ENCODE measurements at regions not wholly inside any gene's neighbourhood (a gene's known extent, or its start where the extent isn't known, plus 50 kb on each side); places are given as distances from the start of the nearest gene placed in this dataset.

GRCh38 chr11:112902361-112903011, 58.7 kb upstream of the NCAM1 start (continued):
- TF ChIP-seq FOXJ3 (CRISPR knock-in tag; IDR thresholded peaks at IDR 0.05; ENCODE audit: borderline replicate concordance) (no peak), CBFB (CRISPR knock-in tag; IDR thresholded peaks at IDR 0.05; ENCODE audit: low read depth) (no peak), ZNF317 (CRISPR knock-in tag; IDR thresholded peaks at IDR 0.05; ENCODE audit: borderline replicate concordance, low read depth) (no peak)

DNA sequence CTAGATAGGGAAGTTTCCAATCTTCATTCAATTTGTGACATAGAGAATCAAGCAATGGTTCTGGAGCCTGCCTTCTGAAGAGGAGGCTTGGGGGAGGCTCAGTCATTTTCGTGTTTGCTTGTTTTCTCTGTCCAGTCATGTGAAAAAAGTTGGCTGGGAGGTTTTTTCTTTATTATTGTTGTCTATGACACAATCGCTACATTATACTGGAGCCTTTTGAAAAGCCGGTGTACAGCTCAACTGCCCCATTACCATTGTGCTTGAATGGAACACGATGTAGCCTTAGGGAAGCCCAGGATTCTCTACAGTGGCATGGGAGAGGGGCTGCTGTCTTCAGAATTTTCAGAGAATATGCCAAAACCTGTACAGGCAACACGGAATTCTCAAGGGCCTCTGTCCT, 57.9 kb upstream of the NCAM1 start:
- H3K27ac Mint-ChIP-seq: no peak overlapping the region
- TF ChIP-seq PRRX2 (CRISPR knock-in tag; IDR thresholded peaks at IDR 0.05): no peak
- TF ChIP-seq, protein P1, sequence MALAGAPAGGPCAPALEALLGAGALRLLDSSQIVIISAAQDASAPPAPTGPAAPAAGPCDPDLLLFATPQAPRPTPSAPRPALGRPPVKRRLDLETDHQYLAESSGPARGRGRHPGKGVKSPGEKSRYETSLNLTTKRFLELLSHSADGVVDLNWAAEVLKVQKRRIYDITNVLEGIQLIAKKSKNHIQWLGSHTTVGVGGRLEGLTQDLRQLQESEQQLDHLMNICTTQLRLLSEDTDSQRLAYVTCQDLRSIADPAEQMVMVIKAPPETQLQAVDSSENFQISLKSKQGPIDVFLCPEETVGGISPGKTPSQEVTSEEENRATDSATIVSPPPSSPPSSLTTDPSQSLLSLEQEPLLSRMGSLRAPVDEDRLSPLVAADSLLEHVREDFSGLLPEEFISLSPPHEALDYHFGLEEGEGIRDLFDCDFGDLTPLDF (CRISPR knock-in tag; IDR thresholded peaks at IDR 0.05): no peak
- TF ChIP-seq, protein P2, sequence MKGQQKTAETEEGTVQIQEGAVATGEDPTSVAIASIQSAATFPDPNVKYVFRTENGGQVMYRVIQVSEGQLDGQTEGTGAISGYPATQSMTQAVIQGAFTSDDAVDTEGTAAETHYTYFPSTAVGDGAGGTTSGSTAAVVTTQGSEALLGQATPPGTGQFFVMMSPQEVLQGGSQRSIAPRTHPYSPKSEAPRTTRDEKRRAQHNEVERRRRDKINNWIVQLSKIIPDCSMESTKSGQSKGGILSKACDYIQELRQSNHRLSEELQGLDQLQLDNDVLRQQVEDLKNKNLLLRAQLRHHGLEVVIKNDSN (CRISPR knock-in tag; IDR thresholded peaks at IDR 0.05): no peak
- TF ChIP-seq, protein P3, sequence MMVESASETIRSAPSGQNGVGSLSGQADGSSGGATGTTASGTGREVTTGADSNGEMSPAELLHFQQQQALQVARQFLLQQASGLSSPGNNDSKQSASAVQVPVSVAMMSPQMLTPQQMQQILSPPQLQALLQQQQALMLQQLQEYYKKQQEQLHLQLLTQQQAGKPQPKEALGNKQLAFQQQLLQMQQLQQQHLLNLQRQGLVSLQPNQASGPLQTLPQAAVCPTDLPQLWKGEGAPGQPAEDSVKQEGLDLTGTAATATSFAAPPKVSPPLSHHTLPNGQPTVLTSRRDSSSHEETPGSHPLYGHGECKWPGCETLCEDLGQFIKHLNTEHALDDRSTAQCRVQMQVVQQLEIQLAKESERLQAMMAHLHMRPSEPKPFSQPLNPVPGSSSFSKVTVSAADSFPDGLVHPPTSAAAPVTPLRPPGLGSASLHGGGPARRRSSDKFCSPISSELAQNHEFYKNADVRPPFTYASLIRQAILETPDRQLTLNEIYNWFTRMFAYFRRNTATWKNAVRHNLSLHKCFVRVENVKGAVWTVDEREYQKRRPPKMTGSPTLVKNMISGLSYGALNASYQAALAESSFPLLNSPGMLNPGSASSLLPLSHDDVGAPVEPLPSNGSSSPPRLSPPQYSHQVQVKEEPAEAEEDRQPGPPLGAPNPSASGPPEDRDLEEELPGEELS (CRISPR knock-in tag; IDR thresholded peaks at IDR 0.05): no peak
- TF ChIP-seq NFYB (CRISPR knock-in tag; conservative IDR thresholded peaks at IDR 0.05; ENCODE audit: low read depth): no peak
- TF ChIP-seq, protein P4, sequence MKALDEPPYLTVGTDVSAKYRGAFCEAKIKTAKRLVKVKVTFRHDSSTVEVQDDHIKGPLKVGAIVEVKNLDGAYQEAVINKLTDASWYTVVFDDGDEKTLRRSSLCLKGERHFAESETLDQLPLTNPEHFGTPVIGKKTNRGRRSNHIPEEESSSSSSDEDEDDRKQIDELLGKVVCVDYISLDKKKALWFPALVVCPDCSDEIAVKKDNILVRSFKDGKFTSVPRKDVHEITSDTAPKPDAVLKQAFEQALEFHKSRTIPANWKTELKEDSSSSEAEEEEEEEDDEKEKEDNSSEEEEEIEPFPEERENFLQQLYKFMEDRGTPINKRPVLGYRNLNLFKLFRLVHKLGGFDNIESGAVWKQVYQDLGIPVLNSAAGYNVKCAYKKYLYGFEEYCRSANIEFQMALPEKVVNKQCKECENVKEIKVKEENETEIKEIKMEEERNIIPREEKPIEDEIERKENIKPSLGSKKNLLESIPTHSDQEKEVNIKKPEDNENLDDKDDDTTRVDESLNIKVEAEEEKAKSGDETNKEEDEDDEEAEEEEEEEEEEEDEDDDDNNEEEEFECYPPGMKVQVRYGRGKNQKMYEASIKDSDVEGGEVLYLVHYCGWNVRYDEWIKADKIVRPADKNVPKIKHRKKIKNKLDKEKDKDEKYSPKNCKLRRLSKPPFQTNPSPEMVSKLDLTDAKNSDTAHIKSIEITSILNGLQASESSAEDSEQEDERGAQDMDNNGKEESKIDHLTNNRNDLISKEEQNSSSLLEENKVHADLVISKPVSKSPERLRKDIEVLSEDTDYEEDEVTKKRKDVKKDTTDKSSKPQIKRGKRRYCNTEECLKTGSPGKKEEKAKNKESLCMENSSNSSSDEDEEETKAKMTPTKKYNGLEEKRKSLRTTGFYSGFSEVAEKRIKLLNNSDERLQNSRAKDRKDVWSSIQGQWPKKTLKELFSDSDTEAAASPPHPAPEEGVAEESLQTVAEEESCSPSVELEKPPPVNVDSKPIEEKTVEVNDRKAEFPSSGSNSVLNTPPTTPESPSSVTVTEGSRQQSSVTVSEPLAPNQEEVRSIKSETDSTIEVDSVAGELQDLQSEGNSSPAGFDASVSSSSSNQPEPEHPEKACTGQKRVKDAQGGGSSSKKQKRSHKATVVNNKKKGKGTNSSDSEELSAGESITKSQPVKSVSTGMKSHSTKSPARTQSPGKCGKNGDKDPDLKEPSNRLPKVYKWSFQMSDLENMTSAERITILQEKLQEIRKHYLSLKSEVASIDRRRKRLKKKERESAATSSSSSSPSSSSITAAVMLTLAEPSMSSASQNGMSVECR (CRISPR knock-in tag; IDR thresholded peaks at IDR 0.05; ENCODE audit: borderline replicate concordance): no peak
- TF ChIP-seq CREM (CRISPR knock-in tag; IDR thresholded peaks at IDR 0.05): no peak
- no peak for TF ChIP-seq ZNF138 (CRISPR knock-in tag; conservative IDR thresholded peaks at IDR 0.05)
- TF ChIP-seq ELF4 (CRISPR knock-in tag; IDR thresholded peaks at IDR 0.05; ENCODE audit: low read depth): no peak
- TF ChIP-seq, protein P5, sequence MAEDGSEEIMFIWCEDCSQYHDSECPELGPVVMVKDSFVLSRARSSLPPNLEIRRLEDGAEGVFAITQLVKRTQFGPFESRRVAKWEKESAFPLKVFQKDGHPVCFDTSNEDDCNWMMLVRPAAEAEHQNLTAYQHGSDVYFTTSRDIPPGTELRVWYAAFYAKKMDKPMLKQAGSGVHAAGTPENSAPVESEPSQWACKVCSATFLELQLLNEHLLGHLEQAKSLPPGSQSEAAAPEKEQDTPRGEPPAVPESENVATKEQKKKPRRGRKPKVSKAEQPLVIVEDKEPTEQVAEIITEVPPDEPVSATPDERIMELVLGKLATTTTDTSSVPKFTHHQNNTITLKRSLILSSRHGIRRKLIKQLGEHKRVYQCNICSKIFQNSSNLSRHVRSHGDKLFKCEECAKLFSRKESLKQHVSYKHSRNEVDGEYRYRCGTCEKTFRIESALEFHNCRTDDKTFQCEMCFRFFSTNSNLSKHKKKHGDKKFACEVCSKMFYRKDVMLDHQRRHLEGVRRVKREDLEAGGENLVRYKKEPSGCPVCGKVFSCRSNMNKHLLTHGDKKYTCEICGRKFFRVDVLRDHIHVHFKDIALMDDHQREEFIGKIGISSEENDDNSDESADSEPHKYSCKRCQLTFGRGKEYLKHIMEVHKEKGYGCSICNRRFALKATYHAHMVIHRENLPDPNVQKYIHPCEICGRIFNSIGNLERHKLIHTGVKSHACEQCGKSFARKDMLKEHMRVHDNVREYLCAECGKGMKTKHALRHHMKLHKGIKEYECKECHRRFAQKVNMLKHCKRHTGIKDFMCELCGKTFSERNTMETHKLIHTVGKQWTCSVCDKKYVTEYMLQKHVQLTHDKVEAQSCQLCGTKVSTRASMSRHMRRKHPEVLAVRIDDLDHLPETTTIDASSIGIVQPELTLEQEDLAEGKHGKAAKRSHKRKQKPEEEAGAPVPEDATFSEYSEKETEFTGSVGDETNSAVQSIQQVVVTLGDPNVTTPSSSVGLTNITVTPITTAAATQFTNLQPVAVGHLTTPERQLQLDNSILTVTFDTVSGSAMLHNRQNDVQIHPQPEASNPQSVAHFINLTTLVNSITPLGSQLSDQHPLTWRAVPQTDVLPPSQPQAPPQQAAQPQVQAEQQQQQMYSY (CRISPR knock-in tag; IDR thresholded peaks at IDR 0.05): no peak
- no peak for TF ChIP-seq NR2C2 (CRISPR knock-in tag; IDR thresholded peaks at IDR 0.05)
- TF ChIP-seq CBFB (CRISPR knock-in tag; IDR thresholded peaks at IDR 0.05; ENCODE audit: low read depth): no peak
- TF ChIP-seq CTCF (IDR thresholded peaks at IDR 0.05): no peak
- TF ChIP-seq TP53 (CRISPR knock-in tag; IDR thresholded peaks at IDR 0.05): no peak
- TF ChIP-seq MXD4 (CRISPR knock-in tag; IDR thresholded peaks at IDR 0.05; ENCODE audit: borderline replicate concordance): no peak
- TF ChIP-seq ZNF425 (CRISPR knock-in tag; conservative IDR thresholded peaks at IDR 0.05): no peak
- POLR2A ChIA-PET: no interaction called here

More for the DNA sequence above, 57.9 kb upstream of the NCAM1 start:
- Mint-ChIP-seq H3K4me1 (no peaks in the 10 kb centered on the region), H3K9me3 (peaks cover 3% of the 10 kb centered on the region), H3K27me3 (ENCODE audit: low read depth) (peaks cover 6% of the 10 kb centered on the region; the same call in 1 of the 2 replicates), H3K36me3 (no peaks in the 10 kb centered on the region), H3K4me3 (no peak overlapping the region)
- ATAC-seq (no peak), DNase-seq (ENCODE audit: low spot score) (no peak)
- CTCF ChIA-PET: interaction anchor here (1.3 kb wide), 1 partner anchor 108 kb away, joined by 3 read pairs; no protein-coding TSS in a partner anchor

Measured in WTC11 (cell line).